SHP77 (cell line): ENCODE measurements at regions not wholly inside any gene's neighbourhood (a gene's known extent, or its start where the extent isn't known, plus 50 kb on each side); places are given as distances from the start of the nearest gene placed in this dataset.
"Not testable (repeated sequence)": the region's sequence is repeated elsewhere in the genome, so short reads cannot be mapped to it uniquely, and the experiment has no call there.

Experiments
- DNase-seq, 2 experiments: peaks; one replicate each; lab custom pipeline; 2025; lab: John Stamatoyannopoulos, UW

GRCh38 chr6:87763901-87764300 lies 61.9 kb upstream of the AKIRIN2 start:
- no peak for DNase-seq

- no peak for DNase-seq
Measured at GRCh38 chr6:87763276-87763675, 61.2 kb upstream of the AKIRIN2 start.

- DNase-seq, result no peak
Measured at GRCh38 chr6:87762116-87762515, 60.1 kb upstream of the AKIRIN2 start.

- no peak for DNase-seq
Measured at GRCh38 chr6:87757792-87758191, 55.8 kb upstream of the AKIRIN2 start.

- no peak for DNase-seq
Measured at GRCh38 chr6:87756858-87757257, 54.8 kb upstream of the AKIRIN2 start.

DNA sequence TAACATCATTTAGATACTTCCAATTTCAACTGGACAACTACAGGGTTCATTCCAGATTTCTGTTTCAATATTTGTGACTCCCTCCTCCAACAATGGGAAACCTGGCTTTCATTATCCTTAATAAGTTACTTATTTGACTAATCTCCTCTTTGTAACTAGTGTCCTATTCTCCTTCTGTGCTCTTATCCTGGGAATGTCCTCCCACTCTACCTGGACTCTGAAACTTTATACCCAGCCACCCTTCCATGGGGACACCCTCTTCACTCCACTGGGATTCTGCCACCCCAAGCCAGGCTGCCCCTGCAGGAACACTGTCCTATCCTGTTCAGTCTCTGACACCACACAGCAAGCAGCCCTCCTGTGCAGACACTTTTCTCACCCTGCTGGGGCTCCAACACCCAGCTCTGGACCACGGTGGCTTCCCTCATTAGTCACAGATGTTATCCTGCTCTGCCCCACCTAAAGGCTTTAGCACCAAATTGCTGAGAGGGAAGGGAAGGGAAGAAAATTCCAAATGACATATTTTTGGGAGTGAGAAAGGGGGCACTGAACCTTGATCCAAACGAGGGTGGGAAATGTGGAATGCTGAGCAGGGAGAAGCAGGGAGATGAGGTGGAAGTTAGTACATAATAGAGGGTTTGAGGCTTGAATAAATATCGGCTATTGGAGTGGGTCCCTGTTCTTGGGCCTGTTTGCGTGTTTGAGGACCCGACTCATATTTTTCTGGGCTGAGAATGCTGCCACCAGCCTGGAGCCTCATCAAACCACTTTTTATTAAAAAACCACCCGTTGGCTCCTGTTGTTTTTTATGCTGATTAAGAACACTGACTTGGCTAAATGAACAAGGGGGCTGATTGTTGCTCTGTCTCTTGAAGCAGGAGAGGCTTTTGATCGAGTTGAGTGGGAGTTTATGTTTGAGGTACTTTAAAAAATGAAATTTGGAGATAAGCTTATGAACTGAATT lies 54.0 kb upstream of the AKIRIN2 start:
- DNase-seq, result no peak

DNA sequence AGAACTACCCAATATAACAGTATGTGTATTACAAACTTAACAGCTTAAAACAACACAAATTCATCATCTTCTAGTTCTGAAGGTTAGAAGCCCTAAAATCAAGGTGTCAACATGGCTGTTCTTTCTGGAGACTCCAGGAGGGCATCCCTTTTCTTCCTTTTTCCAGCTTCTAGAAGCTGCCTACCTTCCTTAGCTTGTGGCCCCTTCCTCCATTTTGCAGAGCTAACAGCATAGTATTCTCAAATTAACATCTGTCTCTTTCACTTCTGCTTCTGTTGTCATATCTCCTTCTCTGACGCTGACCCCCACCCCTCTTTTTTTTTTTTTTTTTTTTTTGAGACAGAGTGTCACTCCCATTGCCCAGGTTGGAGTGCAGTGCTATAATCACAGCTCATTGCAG lies 52.8 kb upstream of the AKIRIN2 start:
- no peak for DNase-seq

- no peak for DNase-seq
Measured at GRCh38 chr6:87753131-87753685, 51.2 kb upstream of the AKIRIN2 start.

GRCh38 chr6:87752503-87752902 lies 50.5 kb upstream of the AKIRIN2 start:
- not testable (repeated sequence) for DNase-seq
